GM12878 (cell line): ENCODE measurements at regions not wholly inside any gene's neighbourhood (a gene's known extent, or its start where the extent isn't known, plus 50 kb on each side); places are given as distances from the start of the nearest gene placed in this dataset.

ENCODE experiments used
- CBFB ChIP-seq: IDR thresholded peaks from 2 replicates; pipeline ENCODE4 v1.6.1; 2016; ENCODE audit warnings: antibody characterized with exemption, low read depth
- EP300 ChIP-seq, 2 experiments: fragments of 150-350 bp in 1 of 2; IDR thresholded peaks; 2 replicates each; pipeline ENCODE4 v1.6.1; 2011 to 2012; ENCODE audit warnings: low read depth in 2 of 2, low read length in 2 of 2, borderline replicate concordance in 1 of 2, improper control_type of control experiment in 1 of 2, inconsistent platforms in 1 of 2; ENCODE audit not compliant: control insufficient read depth in 1 of 2
- MTA3 ChIP-seq: IDR thresholded peaks from 2 replicates; pipeline ENCODE4 v1.6.1; 2012; ENCODE audit warnings: low read length, inconsistent platforms, borderline replicate concordance
- MXI1 ChIP-seq: fragments of 150-350 bp; IDR thresholded peaks from 2 replicates; pipeline ENCODE4 v1.6.1; 2011; ENCODE audit warnings: low read depth, mild to moderate bottlenecking, inconsistent platforms, low read length, improper control_type of control experiment
- NFIC ChIP-seq: IDR thresholded peaks from 2 replicates; pipeline ENCODE4 v1.6.1; 2012; ENCODE audit warnings: low read depth, mild to moderate bottlenecking, inconsistent platforms, low read length, moderate library complexity
- POLR2A ChIP-seq: IDR thresholded peaks from 2 replicates; pipeline ENCODE4 v1.6.1; 2011; ENCODE audit warnings: low read depth, mild to moderate bottlenecking, low read length
- SP1 ChIP-seq: IDR thresholded peaks from one replicate; pipeline ENCODE4 v1.6.1; 2011; ENCODE audit warnings: low read depth, low read length
- ZBED1 ChIP-seq: IDR thresholded peaks from 2 replicates; pipeline ENCODE4 v1.6.1; 2016; ENCODE audit warnings: borderline replicate concordance
- TF ChIP-seq, protein P1 (sequence below): fragments of 450-650 bp; formaldehyde crosslinking; IDR thresholded peaks from 2 replicates; pipeline ENCODE4 v1.5.0; 2022; ENCODE audit warnings: mild to moderate bottlenecking, missing genetic modification characterization
- TF ChIP-seq, protein P2 (sequence below), 3 experiments: IDR thresholded peaks in 2 of 3; conservative IDR thresholded peaks in 1 of 3; 2 replicates each; pipeline ENCODE4 v1.5.1; 2011; ENCODE audit warnings: low read depth in 3 of 3, low read length in 3 of 3, mild to moderate bottlenecking in 3 of 3, control low read depth in 2 of 3, moderate library complexity in 2 of 3, inconsistent platforms in 1 of 3, mixed read lengths in 1 of 3; ENCODE audit not compliant: control insufficient read depth in 2 of 3, insufficient read depth in 1 of 3; ENCODE audit errors: extremely low read depth in 1 of 3
- TF ChIP-seq, protein P3 (sequence below): IDR thresholded peaks from 2 replicates; pipeline ENCODE4 v1.6.1; 2012; ENCODE audit warnings: low read length, inconsistent platforms
- TF ChIP-seq, protein P4 (sequence below): fragments of 450-650 bp; IDR thresholded peaks from 2 replicates; pipeline ENCODE4 v1.6.1; 2017; ENCODE audit warnings: mild to moderate bottlenecking

DNA sequence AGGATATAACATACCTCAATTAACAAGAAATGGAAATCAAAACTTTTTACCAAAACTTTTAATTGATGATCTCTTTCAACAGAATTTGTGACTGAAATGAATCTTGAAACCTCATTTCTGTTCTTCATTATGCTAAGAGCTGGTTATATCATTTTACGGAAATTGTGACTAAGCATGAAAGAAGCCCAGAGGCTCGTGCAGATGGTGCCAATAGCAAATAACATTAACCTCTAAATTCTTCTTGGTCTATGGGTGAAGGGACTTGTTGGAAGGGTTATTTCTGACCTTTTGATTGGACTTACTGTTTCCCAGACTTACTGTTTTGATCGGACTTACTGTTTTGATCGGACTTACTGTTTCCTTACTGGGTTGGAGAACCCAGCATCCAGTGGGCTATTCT lies 435.6 kb downstream of the TDRD15 start:
- no peak for TF ChIP-seq POLR2A
- TF ChIP-seq, protein P1, sequence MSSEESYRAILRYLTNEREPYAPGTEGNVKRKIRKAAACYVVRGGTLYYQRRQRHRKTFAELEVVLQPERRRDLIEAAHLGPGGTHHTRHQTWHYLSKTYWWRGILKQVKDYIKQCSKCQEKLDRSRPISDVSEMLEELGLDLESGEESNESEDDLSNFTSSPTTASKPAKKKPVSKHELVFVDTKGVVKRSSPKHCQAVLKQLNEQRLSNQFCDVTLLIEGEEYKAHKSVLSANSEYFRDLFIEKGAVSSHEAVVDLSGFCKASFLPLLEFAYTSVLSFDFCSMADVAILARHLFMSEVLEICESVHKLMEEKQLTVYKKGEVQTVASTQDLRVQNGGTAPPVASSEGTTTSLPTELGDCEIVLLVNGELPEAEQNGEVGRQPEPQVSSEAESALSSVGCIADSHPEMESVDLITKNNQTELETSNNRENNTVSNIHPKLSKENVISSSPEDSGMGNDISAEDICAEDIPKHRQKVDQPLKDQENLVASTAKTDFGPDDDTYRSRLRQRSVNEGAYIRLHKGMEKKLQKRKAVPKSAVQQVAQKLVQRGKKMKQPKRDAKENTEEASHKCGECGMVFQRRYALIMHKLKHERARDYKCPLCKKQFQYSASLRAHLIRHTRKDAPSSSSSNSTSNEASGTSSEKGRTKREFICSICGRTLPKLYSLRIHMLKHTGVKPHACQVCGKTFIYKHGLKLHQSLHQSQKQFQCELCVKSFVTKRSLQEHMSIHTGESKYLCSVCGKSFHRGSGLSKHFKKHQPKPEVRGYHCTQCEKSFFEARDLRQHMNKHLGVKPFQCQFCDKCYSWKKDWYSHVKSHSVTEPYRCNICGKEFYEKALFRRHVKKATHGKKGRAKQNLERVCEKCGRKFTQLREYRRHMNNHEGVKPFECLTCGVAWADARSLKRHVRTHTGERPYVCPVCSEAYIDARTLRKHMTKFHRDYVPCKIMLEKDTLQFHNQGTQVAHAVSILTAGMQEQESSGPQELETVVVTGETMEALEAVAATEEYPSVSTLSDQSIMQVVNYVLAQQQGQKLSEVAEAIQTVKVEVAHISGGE (CRISPR knock-in tag) = no peak
- no peak for TF ChIP-seq MXI1
- no peak for TF ChIP-seq ZBED1
- TF ChIP-seq SP1 = no peak
- no peak for TF ChIP-seq MTA3
- TF ChIP-seq, protein P2, sequence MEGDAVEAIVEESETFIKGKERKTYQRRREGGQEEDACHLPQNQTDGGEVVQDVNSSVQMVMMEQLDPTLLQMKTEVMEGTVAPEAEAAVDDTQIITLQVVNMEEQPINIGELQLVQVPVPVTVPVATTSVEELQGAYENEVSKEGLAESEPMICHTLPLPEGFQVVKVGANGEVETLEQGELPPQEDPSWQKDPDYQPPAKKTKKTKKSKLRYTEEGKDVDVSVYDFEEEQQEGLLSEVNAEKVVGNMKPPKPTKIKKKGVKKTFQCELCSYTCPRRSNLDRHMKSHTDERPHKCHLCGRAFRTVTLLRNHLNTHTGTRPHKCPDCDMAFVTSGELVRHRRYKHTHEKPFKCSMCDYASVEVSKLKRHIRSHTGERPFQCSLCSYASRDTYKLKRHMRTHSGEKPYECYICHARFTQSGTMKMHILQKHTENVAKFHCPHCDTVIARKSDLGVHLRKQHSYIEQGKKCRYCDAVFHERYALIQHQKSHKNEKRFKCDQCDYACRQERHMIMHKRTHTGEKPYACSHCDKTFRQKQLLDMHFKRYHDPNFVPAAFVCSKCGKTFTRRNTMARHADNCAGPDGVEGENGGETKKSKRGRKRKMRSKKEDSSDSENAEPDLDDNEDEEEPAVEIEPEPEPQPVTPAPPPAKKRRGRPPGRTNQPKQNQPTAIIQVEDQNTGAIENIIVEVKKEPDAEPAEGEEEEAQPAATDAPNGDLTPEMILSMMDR (IDR thresholded peaks at IDR 0.05 in 2 of 3, conservative IDR thresholded peaks at IDR 0.05 in 1 of 3; ENCODE audit: control insufficient read depth in 2 of 3, extremely low read depth in 1 of 3, insufficient read depth in 1 of 3, low read depth in 3 of 3, low read length in 3 of 3) = no peak
- TF ChIP-seq, protein P3, sequence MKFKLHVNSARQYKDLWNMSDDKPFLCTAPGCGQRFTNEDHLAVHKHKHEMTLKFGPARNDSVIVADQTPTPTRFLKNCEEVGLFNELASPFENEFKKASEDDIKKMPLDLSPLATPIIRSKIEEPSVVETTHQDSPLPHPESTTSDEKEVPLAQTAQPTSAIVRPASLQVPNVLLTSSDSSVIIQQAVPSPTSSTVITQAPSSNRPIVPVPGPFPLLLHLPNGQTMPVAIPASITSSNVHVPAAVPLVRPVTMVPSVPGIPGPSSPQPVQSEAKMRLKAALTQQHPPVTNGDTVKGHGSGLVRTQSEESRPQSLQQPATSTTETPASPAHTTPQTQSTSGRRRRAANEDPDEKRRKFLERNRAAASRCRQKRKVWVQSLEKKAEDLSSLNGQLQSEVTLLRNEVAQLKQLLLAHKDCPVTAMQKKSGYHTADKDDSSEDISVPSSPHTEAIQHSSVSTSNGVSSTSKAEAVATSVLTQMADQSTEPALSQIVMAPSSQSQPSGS = no peak
- TF ChIP-seq CBFB = no peak
- TF ChIP-seq EP300 (IDR thresholded peaks at IDR 0.05; ENCODE audit: borderline replicate concordance in 1 of 2, control insufficient read depth in 1 of 2, low read depth in 2 of 2, low read length in 2 of 2) = no peak
- TF ChIP-seq NFIC = no peak
- TF ChIP-seq, protein P4, sequence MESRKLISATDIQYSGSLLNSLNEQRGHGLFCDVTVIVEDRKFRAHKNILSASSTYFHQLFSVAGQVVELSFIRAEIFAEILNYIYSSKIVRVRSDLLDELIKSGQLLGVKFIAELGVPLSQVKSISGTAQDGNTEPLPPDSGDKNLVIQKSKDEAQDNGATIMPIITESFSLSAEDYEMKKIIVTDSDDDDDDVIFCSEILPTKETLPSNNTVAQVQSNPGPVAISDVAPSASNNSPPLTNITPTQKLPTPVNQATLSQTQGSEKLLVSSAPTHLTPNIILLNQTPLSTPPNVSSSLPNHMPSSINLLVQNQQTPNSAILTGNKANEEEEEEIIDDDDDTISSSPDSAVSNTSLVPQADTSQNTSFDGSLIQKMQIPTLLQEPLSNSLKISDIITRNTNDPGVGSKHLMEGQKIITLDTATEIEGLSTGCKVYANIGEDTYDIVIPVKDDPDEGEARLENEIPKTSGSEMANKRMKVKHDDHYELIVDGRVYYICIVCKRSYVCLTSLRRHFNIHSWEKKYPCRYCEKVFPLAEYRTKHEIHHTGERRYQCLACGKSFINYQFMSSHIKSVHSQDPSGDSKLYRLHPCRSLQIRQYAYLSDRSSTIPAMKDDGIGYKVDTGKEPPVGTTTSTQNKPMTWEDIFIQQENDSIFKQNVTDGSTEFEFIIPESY = no peak
